HFFc6 (cell line): ENCODE measurements at regions not wholly inside any gene's neighbourhood (a gene's known extent, or its start where the extent isn't known, plus 50 kb on each side); places are given as distances from the start of the nearest gene placed in this dataset.

ENCODE experiments used
- DNase-seq: peaks from one replicate; pipeline ENCODE4 v3.0.0-alpha.2; 2018
- H3K27ac Mint-ChIP-seq: 2 replicates; pipeline ENCODE4 v1.8.0; 2020; ENCODE audit warnings: mild to moderate bottlenecking, mixed read lengths
- H3K27me3 Mint-ChIP-seq: 2 replicates; pipeline ENCODE4 v1.8.0; 2021; ENCODE audit warnings: mild to moderate bottlenecking, moderate library complexity, mixed read lengths; ENCODE audit not compliant: insufficient read depth
- H3K36me3 Mint-ChIP-seq: 2 replicates; pipeline ENCODE4 v1.8.0; 2021; ENCODE audit warnings: low read depth, mixed read lengths
- H3K4me1 Mint-ChIP-seq: 2 replicates; pipeline ENCODE4 v1.8.0; 2020; ENCODE audit warnings: low read depth, mixed read lengths
- H3K4me3 Mint-ChIP-seq: 2 replicates; pipeline ENCODE4 v1.8.0; 2020; ENCODE audit warnings: mild to moderate bottlenecking, moderate library complexity, mixed read lengths
- H3K9me3 Mint-ChIP-seq: 2 replicates; pipeline ENCODE4 v1.8.0; 2020; ENCODE audit warnings: mild to moderate bottlenecking, mixed read lengths
- CTCF ChIP-seq: fragments of 200-600 bp; sonication (generic); IDR thresholded peaks from 2 replicates; pipeline ENCODE4 v1.5.0; 2021; ENCODE audit warnings: antibody characterized with exemption, mild to moderate bottlenecking

DNA sequence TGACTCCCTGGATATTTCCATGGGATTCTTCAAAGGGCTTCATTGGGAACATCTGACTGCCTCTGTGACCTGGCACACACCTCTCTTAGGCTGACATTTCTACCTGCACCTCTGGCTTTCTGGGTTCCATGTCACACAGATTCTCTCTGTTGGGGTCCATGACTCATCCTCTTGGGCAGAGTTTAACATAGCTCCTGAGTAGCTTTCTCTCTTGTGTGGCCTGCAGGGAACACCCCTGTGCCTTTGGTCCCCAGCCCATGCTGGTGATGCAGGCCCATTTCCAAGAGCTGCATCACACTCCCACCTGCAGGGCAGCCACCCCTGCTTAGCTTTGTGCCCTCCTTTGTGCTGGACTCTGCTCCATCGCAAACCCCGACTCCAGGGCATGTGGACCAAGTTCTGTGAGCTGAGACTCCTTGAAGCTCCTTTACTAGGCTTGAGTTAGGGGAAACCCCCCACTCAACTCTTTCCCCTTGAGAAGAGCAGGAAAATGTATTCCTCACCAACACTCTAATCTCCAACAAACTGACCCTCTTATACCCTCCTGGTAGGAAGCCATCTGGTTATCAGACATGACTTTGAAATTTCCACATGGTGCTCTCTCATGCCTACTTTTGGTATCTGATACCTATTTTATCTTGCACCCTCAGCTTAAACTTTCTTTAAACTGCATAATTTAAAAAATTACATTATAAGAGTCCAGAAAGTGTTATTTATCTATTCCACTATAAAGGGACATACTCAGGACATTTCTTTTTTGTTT, 93.3 kb downstream of the ZNF777 start:
- peaks cover 2% of the 10 kb centered on the region for H3K27me3 Mint-ChIP-seq
- H3K4me3 Mint-ChIP-seq = no peak overlapping the region
- no peaks in the 10 kb centered on the region for H3K4me1 Mint-ChIP-seq
- no peak for DNase-seq
- no peaks in the 10 kb centered on the region; the same call in 1 of the 2 replicates for H3K9me3 Mint-ChIP-seq
- TF ChIP-seq CTCF = no peak
- H3K36me3 Mint-ChIP-seq = no peaks in the 10 kb centered on the region
- no peak overlapping the region for H3K27ac Mint-ChIP-seq

- peaks cover 2% of the 10 kb centered on the region for H3K27me3 Mint-ChIP-seq
- no peaks in the 10 kb centered on the region for H3K4me1 Mint-ChIP-seq
- no peaks in the 10 kb centered on the region for H3K36me3 Mint-ChIP-seq
- no peak for TF ChIP-seq CTCF
- H3K27ac Mint-ChIP-seq = no peak overlapping the region
- DNase-seq = no peak
- H3K9me3 Mint-ChIP-seq = no peaks in the 10 kb centered on the region; the same call in 1 of the 2 replicates
- H3K4me3 Mint-ChIP-seq = no peak overlapping the region
Measured at GRCh38 chr7:149369497-149369896, 91.4 kb downstream of the ZNF777 start.

DNA sequence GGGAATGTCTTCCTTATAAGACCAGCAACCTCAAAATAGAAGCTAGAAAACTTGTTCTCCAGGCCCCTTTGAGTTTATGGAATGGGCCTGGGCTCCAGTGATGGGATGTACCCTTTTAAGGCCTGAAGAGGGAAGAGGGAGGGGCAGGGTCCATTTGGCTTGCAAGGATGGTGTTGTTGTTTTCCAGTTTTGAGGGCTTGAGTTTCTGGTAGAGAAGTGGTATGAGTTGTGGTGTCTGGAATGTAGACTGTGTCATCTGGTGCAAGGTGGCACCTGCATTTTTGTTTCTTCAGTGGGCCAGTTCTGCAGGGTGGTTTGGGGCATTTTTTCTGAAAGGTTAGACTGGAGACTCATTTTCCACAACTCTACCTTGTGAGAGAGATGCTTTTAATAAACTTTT, 90.1 kb downstream of the ZNF777 start:
- no peaks in the 10 kb centered on the region for H3K9me3 Mint-ChIP-seq
- no peak overlapping the region for H3K27ac Mint-ChIP-seq
- no peak overlapping the region for H3K4me3 Mint-ChIP-seq
- no peaks in the 10 kb centered on the region for H3K36me3 Mint-ChIP-seq
- no peak for TF ChIP-seq CTCF
- H3K4me1 Mint-ChIP-seq = no peaks in the 10 kb centered on the region
- H3K27me3 Mint-ChIP-seq = peaks cover 2% of the 10 kb centered on the region
- DNase-seq = no peak

DNA sequence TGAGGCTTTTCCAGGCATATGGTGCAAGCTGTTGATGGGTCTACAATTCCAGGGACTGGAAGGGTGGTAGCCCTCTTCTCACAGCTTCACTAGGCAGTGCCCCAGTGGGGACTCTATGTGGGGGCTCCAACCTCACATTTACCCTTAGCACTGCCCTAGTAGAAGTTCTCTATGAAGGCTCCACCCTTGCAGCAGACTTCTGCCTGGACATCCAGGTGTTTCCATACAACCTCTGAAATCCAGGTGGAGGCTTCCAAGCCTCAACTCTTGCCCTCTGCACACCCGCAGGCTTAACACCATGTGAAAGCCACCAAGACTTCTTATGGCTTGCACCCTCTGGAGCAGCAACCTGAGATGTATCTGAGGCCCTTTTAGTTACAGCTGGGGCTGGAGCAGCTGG, 87.8 kb downstream of the ZNF777 start:
- no peak for DNase-seq
- H3K9me3 Mint-ChIP-seq = no peaks in the 10 kb centered on the region
- H3K27me3 Mint-ChIP-seq = no peaks in the 10 kb centered on the region; the same call in 1 of the 2 replicates
- H3K4me1 Mint-ChIP-seq = no peaks in the 10 kb centered on the region
- H3K36me3 Mint-ChIP-seq = no peaks in the 10 kb centered on the region
- H3K27ac Mint-ChIP-seq = no peak overlapping the region
- H3K4me3 Mint-ChIP-seq = no peak overlapping the region
- no peak for TF ChIP-seq CTCF

GRCh38 chr7:149375234-149376008, 85.4 kb downstream of the ZNF777 start:
- no peaks in the 10 kb centered on the region; the same call in 1 of the 2 replicates for H3K27me3 Mint-ChIP-seq
- TF ChIP-seq CTCF = no peak
- H3K4me1 Mint-ChIP-seq = no peaks in the 10 kb centered on the region
- H3K27ac Mint-ChIP-seq = no peak overlapping the region
- no peak overlapping the region for H3K4me3 Mint-ChIP-seq
- DNase-seq = no peak
- H3K9me3 Mint-ChIP-seq = peaks cover 8% of the 10 kb centered on the region; the same call in 1 of the 2 replicates
- H3K36me3 Mint-ChIP-seq = no peaks in the 10 kb centered on the region
